Ascending aorta (tissue), 2 donors: ENCODE measurements at regions not wholly inside any gene's neighbourhood (a gene's known extent, or its start where the extent isn't known, plus 50 kb on each side); places are given as distances from the start of the nearest gene placed in this dataset.

Experiments
- DNase-seq, 2 donors: peaks; one replicate each; pipeline ENCODE4 v3.0.0-alpha.2; 2019; ENCODE audit warnings: low spot score in 2 of 2
- H3K27ac ChIP-seq, 2 donors: fragments of 200-600 bp; sonication (generic); one replicate each; pipeline ENCODE4 v1.5.1; 2016 to 2017; ENCODE audit warnings: mild to moderate bottlenecking in 1 of 2
- H3K27me3 ChIP-seq: fragments of 200-600 bp; sonication (generic); one replicate; pipeline ENCODE4 v1.5.1; 2017
- H3K36me3 ChIP-seq, 2 donors: fragments of 200-600 bp; sonication (generic); one replicate each; pipeline ENCODE4 v1.5.1; 2016
- H3K4me1 ChIP-seq, 2 donors: fragments of 200-600 bp; sonication (generic); one replicate each; pipeline ENCODE4 v1.5.1; 2016 to 2017; ENCODE audit warnings: mild to moderate bottlenecking in 1 of 2
- H3K4me3 ChIP-seq, 2 donors: fragments of 200-600 bp; sonication (generic); one replicate each; pipeline ENCODE4 v1.5.1; 2016 to 2017; ENCODE audit warnings: mild to moderate bottlenecking in 1 of 2
- H3K9me3 ChIP-seq, 2 donors: fragments of 200-600 bp; sonication (generic); one replicate each; pipeline ENCODE4 v1.5.1; 2016
- CTCF ChIP-seq, 3 experiments: fragments of 200-600 bp in 2 of 3; fragments of 450-650 bp in 1 of 3; sonication (generic) in 2 of 3; IDR thresholded peaks; one replicate each; pipeline ENCODE4 v1.5.1; 2016 to 2019; ENCODE audit warnings: antibody characterized with exemption in 3 of 3, mild to moderate bottlenecking in 1 of 3, moderate library complexity in 1 of 3
- intact Hi-C: fragments of 100-400 bp; cut with DNase I; formaldehyde crosslinking; loops from one replicate; pipeline ENCODE4 v1.15.1; 2023

- Histone ChIP-seq H3K4me1 (no peaks in the 10 kb centered on the region), H3K36me3 (no peaks in the 10 kb centered on the region), H3K4me3 (no peak overlapping the region), H3K9me3 (peaks cover 0 to 11% of the 10 kb centered on the region in 2 donors), H3K27me3 (no peaks in the 10 kb centered on the region), H3K27ac (no peak overlapping the region)
- no peak for DNase-seq
- TF ChIP-seq CTCF (IDR thresholded peaks at IDR 0.05), result no peak
- intact Hi-C loops, result no loop called here
Measured at GRCh38 chr4:177125656-177126055, 184.0 kb upstream of the NEIL3 start.

- Histone ChIP-seq H3K27ac (no peak overlapping the region), H3K4me3 (no peak overlapping the region), H3K9me3 (peaks cover 0 to 11% of the 10 kb centered on the region in 2 donors), H3K4me1 (no peaks in the 10 kb centered on the region), H3K36me3 (no peaks in the 10 kb centered on the region), H3K27me3 (no peaks in the 10 kb centered on the region)
- no peak for DNase-seq
- intact Hi-C loops, result no loop called here
- no peak for TF ChIP-seq CTCF (IDR thresholded peaks at IDR 0.05)
Measured at GRCh38 chr4:177127658-177128057, 182.0 kb upstream of the NEIL3 start.

GRCh38 chr4:177128306-177128705 is 181.4 kb upstream of the NEIL3 start:
- Histone ChIP-seq H3K9me3 (peaks cover 0 to 11% of the 10 kb centered on the region in 2 donors), H3K27ac (no peak overlapping the region), H3K4me1 (no peaks in the 10 kb centered on the region), H3K36me3 (no peaks in the 10 kb centered on the region), H3K4me3 (no peak overlapping the region), H3K27me3 (no peaks in the 10 kb centered on the region)
- DNase-seq, result no peak
- no peak for TF ChIP-seq CTCF (IDR thresholded peaks at IDR 0.05)
- intact Hi-C loops, result no loop called here

GRCh38 chr4:177131736-177132135 is 177.9 kb upstream of the NEIL3 start:
- no peaks in the 10 kb centered on the region for H3K36me3 ChIP-seq
- no peaks in the 10 kb centered on the region for H3K27me3 ChIP-seq
- H3K27ac ChIP-seq, result no peak overlapping the region
- intact Hi-C loops, result no loop called here
- H3K4me1 ChIP-seq, result no peaks in the 10 kb centered on the region
- no peak for TF ChIP-seq CTCF (IDR thresholded peaks at IDR 0.05)
- H3K4me3 ChIP-seq, result no peak overlapping the region
- H3K9me3 ChIP-seq, result peaks cover 0 to 11% of the 10 kb centered on the region in 2 donors
- no peak for DNase-seq

GRCh38 chr4:177147668-177148067 is 162.0 kb upstream of the NEIL3 start:
- H3K4me1 ChIP-seq, result no peaks in the 10 kb centered on the region
- no peak for DNase-seq
- no peak overlapping the region for H3K27ac ChIP-seq
- no peak overlapping the region for H3K4me3 ChIP-seq
- intact Hi-C loops, result no loop called here
- no peak for TF ChIP-seq CTCF (IDR thresholded peaks at IDR 0.05)
- no peaks in the 10 kb centered on the region for H3K9me3 ChIP-seq
- no peaks in the 10 kb centered on the region for H3K27me3 ChIP-seq
- no peaks in the 10 kb centered on the region for H3K36me3 ChIP-seq

- H3K4me3 ChIP-seq, result no peak overlapping the region
- no peaks in the 10 kb centered on the region for H3K27me3 ChIP-seq
- H3K4me1 ChIP-seq, result no peaks in the 10 kb centered on the region
- H3K27ac ChIP-seq, result no peak overlapping the region
- no peaks in the 10 kb centered on the region for H3K9me3 ChIP-seq
- H3K36me3 ChIP-seq, result no peaks in the 10 kb centered on the region
- TF ChIP-seq CTCF (IDR thresholded peaks at IDR 0.05), result no peak
- intact Hi-C loops, result no loop called here
- no peak for DNase-seq
Measured at GRCh38 chr4:177155454-177155853, 154.2 kb upstream of the NEIL3 start.
